Amniotic epithelial cell (primary cell): ENCODE measurements at regions not wholly inside any gene's neighbourhood (a gene's known extent, or its start where the extent isn't known, plus 50 kb on each side); places are given as distances from the start of the nearest gene placed in this dataset.
"Not testable (repeated sequence)": the region's sequence is repeated elsewhere in the genome, so short reads cannot be mapped to it uniquely, and the experiment has no call there.

Experiments
- DNase-seq: peaks from one replicate; pipeline ENCODE4 v3.0.0-alpha.2; 2010; ENCODE audit warnings: low read depth

DNA sequence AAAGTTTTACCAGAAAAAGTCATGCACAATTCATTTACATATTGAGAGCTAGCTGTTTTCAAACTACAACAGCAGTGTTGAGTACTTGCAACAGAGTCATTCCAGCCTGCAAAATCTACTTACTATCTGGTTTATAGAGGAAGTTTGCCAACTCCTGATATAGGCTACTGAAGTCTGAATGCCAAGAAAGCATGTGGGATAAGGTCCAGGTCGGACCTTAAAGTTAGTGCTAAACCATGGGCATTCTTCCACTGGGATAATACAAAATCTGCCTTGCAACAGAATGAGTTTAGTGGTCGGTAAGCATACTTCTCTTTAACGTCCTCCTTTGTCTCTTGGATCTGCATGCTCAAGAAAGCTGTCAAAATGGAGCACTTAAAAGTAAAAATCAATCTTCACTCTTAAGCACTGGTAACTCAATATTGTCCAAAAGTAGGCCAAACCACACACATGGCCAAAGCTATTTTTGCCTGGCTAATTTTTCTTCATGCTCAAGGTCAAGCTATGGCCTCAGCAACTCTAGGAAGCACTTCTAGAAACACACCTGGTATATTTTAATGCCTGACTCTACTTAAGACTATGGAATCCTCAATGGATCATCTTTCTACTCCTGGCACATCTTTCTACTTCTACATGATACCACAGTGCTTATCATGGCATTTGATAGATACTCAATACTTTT is 364.9 kb upstream of the KITLG start:
- DNase-seq: no peak

DNA sequence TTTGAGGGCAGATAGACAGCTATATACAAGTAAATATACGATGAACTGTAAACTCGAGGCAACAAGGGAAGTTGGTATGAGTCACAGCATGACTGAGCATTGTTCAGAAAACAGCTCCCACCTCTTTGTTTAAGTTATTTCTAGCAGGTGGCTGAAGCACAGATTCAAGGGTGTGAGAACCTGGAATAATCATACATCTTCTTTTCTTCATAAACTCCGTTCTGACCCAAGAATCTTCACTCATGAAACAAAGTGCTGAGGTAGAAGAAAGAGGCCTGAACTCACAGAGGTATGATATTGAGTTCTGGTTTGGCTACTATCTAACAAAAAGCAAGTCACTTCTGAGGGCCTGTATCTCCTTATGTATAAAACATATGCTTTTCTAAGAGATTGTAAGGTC is 364.1 kb upstream of the KITLG start:
- DNase-seq: peak; percentile 68

DNA sequence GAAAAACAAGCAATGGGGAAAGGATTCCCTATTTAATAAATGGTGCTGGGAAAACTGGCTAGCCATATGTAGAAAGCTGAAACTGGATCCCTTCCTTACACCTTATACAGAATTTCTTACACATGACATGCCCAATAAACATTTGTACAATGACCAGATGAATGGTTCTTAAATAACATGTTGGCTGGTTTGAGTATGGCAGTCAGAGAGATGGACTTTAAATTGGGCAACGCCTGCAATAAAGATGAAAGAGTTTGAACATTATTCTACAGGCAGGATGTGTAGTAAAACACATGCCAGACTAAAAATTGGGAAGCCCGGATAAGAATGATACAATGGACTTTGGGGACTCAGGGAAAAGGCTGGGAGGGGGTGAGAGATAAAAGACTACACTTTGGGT is 360.6 kb upstream of the KITLG start:
- no peak for DNase-seq

DNA sequence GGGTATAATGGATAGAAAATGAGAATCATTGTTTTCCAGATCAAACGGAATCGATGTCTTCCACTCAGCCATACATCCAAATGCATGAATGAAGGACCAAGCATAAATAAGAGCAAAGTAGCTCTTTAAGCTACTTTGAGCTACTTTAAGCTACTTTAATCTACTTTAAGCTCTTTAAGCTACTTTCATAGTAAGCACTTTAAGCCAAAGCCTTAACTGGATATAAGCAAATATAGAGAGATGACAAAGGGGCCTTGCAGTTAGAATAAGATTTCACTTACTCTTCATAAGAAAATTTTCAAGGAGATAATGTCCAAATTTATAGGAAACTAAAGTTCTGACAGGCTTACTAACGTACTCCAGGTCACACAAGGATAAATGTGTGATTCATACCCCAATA is 355.6 kb upstream of the KITLG start:
- peak; percentile 52 for DNase-seq

DNA sequence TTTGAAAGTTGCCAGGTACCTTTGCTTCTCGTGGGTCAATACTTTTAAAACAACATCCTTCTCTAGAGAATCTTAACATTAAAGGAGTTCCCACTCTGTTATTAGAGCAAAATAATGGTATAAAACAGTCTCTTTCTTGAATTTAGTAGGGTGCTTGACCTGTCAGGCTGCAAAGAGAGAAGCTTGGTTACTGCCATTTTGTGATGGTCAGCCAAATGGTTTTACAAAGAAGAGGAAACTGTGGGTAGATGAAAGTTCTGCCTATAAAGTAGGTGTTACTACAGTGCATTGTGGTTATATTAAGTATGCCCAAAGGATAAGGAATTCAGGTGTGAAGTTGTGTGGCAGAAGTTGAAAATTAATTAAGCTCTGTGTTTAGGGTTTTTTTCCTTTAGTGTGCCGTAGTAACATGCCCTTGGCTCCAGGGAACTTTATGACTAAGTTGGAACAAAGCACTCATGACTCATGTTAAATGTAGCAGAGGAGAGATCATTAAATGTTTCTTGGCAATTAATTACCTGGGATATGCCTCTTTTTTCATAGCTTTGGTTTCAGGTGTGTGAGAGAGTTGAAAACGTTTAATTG is 354.0 kb upstream of the KITLG start:
- DNase-seq: peak; percentile 28

DNA sequence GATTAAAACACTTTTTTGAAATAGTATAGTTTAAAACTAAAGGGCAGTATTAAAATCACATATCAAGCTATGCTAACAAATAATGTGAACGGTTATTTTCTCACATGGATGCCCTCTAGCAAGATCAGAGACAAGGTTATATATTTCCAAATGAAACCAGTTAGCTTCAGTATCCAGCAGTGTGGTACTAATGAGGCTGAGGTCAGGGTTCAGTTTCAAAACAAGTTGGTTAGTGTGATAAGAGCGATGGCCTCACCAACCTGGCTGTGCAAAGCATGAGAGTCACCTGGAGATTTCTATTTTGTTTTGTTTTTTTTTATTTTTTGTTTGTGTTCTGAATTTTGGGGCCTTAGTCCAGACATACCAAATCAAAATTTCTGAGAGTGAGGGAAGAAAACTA is 352.2 kb upstream of the KITLG start:
- no peak for DNase-seq

DNA sequence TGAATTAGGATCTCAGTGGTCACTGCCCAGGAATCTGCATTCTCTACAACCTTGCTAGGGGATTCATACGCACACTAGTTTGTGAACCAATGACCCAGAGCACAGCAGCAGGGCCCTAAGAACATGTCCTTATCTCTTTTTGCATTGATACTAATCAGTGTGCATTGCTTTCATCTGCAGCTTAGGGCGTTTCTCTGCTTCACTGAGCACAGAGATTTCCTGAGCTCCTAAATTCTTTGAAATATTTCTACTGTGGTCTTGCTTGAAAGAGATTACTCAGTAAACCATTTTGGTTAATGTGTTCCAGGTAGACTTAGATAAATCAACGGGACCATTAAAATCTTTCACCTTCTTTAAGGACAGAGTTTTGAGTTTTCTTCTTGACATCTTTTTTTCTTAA is 351.3 kb upstream of the KITLG start:
- DNase-seq: no peak

DNA sequence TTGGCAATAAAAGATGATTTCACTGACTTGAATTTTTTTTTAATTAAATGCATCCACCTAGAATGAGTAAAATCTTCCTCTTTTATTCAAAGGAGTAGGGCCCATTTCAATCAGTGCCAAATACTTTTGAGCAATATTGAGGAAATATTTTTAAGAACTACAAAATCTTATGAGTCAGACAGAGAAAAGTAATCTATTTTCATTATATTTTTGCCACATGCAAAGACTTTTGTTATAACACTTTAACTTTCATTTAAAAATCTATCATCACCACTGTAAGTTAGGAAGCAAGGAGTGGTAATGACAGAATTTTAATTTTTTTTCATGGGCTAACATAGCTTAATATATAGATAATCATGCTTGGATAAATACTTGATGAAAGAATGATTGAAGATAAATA is 345.2 kb upstream of the KITLG start:
- DNase-seq: no peak

DNA sequence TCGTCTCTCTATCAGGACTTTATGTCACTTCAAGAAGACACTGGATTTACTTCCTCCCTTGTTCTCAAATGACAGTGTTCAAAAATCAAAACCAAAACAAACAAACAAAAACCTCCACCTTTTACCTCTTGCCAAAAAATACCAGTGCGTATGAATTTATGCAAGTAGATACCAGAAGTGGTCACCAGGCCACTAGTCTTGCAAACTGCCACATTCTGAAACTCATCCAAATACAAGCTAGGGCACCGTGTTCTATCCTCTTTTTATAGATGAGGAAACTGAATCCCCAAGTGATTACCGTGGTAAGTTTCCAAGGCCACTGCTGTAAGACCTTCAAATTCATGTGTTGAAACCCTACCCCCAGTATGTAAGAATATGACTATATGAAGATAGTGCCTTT is 343.9 kb upstream of the KITLG start:
- no peak for DNase-seq

DNA sequence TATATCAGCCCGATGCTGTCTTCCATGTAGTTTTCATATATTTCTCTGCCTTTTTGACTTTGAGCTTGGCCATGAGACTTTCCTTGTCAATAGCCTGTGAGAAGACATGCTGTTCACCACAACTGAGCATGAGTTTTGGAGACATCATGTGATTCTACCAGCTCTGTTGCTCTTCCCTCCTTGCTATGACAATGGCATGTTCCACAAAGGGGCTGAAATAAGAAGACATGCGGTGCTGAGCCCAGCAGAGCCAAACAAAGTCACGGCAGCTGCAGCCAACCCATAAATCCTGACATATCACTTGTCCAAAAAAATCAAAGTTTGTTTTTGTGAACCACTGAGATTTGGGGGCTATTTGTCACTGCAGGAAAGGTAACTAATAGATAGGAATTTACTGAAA is 343.4 kb upstream of the KITLG start:
- DNase-seq: no peak

DNA sequence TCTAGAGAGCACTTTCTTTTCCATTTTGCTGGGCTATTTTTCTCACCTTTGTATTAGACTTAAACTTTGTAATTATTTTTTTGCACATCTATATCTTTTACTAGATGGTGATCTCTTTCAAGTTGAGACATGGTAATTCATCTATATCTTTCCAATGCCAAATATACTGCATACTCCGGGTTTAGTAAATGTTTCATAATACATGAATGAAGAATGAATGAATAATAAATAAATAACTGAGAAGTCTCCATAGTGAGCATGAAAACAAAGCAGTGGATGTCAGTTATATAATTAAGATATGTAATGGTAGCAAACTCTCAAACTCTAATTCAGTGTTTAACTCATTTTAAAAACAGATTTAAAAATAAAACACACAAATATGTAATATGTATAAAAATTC is 342.5 kb upstream of the KITLG start:
- peak; percentile 52 for DNase-seq

DNA sequence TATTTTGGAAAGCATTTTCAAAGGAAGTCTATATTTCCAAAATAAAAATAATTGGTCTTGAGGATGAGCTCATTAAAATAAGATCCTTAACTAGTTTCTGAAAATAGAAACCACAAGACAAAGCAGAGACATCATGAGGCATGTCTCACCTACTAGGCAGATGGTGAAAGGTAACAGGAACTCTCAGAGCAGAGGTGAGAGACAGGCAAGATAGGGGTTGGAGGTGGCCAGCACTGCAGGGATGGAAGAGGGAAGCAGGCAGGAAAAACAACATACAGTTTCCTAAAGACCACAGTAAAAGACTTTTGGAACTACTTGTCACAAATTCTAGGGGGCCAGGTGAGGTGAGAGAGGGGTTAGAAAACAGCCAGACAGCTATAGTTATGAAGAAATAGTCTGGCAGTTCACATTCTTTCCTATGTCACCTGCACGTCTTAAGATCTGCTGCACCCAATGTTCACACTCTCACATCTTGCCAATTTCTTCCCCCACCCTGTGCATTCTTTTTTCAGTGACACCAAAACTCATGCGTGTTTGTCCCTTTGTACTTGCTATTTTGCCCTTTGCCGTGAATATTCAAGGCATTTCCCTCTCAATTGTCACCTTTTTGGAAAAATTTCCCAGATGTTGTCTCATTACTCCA is 341.7 kb upstream of the KITLG start:
- no peak for DNase-seq

DNA sequence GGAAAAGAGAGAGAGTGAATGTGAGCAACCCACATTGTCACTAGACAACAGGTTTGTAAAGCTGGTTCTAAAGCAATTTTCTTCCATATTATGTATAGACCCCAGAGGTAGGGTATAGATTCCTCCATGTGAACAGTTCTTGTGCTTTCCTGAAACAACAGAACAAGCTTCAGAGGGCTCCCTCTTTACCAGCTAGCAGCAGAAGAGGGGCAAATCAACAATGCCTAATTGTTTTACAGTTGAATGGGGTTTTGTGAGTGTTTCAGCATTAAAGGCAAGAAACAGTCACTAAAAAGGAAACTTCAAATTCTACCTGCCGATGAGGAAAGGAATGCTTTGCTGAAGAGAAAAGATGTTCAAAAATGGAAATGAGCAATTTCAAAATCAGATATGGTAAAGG is 341.2 kb upstream of the KITLG start:
- DNase-seq: no peak

DNA sequence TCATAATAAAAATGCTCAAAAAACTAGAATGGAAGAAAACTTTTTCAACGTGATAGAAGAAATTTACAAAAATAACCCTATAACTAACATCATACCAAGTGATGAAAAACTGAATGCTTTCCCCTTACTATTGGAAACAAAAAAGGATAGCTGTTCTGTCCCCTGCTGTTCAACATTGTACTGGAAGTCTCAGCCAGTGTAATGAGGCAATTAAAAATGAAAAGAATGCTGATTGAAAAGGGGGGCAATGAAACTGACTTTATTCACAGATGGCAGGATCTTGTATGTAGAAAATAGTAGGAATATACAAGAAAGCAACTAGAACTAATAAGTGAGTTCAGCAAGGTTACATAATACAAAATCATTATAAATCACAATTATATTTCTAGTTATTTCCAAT is 337.9 kb upstream of the KITLG start:
- no peak for DNase-seq

DNA sequence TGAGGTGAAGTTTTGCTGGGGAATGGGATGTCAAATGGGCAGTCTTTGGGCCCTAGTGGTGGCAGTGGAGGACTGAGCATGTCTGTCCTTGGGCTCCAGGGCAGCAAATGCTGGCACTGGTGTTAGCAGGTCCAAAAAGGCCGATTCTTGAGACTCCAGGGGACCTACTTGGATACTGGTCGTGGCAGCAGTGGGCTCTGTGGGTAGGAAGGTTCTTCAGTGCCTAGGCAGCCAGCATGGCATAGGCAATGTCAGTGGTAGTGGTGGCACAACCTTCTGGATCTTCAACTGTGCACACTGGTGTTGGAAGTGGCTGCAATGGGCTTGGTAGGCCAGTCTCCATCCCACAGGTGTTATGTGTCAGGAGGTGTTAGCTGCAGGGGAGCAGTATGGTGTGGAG is 334.7 kb upstream of the KITLG start:
- DNase-seq: no peak

DNA sequence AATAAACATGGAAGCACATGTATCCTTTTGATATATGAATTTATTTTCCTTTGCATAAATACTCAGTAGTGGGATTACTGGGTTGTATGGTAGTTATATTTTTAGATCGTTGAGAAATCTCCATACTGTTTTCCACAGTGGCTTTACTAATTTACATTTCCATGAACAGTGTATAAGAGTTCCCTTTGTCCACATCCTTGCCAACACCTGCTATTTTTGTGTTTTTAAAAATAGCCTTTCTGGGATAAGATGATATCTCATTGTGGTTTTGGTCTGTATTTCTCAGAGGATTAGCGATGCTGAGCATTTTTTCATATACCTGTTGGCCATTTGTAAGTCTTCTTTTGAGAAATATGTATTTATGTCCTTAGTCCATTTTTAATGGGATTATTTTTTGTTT is 329.2 kb upstream of the KITLG start:
- no peak for DNase-seq

DNA sequence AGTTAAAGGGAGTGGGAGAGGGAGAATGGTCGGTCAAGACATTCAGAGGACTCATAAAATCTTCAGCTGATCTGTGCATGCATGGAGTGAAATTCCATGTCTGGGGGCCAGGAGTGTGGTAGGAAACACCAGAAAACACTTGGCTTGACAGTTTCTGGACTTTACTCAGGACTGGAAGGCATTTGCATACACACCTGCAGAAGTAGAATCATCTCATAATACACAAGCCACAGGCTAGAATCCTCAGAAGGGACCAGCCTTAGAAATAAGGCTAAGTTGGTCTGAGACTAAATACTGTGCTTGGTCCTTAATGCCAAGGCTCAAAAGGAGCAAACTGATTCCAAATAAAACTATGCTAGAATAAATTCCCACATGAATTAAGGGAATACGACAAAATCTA is 328.1 kb upstream of the KITLG start:
- no peak for DNase-seq

DNA sequence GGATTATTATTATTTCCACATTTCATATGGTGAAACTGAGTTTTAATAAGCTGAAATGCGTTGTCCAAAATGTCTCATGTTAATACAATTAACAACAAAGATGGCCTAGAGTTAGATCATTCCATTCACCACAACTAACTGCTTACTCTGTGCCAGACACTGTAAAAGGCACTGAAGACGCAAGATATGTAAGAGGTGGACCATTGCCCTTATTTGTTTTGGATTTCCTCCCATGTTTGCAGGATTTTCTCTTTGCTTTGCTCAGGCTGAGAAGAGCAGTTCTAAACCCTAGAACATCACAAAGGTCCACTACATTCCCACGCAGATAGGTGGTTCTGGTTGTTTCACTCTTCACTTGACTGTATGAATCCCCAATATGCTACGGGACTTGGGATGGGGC is 324.4 kb upstream of the KITLG start:
- no peak for DNase-seq

DNA sequence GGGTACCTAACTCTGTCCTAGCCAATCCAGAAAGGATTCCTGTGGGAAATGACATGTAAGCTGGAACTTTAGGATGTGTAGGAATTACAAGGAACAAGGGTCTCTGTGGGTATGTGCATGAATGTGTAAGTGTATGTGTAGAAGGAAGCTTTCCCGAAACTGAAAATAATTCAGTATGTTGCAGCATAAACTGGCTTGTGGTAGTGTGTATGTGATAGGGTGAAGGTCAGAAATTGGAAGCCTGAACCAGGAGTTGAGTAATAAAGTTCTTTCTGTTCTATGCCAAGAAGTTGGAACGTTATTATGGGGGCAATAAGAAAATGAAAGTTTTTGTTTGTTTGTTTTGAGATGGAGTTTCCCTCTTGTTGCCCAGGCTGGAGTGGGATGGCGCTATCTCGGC is 323.1 kb upstream of the KITLG start:
- DNase-seq: no peak

DNA sequence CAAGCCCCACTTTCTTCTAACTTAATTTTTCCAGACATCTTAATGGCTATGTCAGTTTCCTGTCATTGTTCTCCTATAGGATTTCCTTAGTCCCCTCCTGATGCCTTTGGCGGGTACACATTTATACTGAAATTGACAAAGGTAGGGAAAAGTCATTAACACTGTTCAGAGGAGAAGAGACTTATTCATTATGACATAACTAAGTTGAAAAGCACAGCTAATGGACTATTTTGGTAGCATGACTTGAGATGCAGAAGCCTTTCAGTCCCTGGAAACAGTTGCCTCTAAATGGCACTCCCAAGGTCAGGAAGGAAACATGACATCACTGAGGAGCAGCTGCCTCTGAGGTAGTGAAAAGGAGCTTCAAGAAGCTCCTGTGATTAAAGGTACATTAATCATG is 317.5 kb upstream of the KITLG start:
- peak; percentile 14 for DNase-seq

DNA sequence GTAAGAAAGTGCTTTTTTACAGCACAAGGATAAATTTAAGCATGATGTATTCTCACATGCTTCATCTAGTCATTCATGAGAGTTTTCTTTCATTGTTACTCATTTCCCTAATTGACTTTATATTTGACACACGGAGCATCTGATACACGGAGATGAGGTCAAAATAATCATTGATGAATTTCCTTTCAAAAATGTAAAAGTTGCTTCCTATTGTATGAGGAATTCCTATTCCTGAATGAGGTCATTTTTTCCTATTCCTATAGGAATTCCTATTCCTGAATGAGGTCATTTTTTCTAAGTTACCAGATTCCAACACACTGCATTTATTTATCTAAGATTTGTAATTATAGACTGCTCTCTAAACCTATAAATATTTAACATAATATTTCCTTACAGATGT is 316.7 kb upstream of the KITLG start:
- DNase-seq: no peak

DNA sequence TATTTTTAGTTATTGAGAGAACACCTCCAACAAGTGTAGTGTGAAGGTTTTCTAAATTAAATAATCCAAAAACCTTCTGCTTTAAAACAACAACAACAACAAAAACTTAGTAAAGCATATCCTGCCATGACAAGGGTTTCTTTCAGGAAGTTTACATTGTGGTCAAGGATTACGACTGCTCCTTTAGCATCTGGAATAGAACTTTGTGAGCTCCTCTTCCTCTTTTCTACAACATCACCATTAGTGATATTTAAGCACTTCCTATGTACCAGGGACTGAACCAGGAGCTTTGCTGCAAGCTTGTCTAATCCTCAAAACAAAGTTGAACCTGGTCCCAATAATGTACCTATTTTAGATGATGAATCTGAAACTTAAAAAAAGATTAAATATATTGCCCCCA is 315.4 kb upstream of the KITLG start:
- no peak for DNase-seq

DNA sequence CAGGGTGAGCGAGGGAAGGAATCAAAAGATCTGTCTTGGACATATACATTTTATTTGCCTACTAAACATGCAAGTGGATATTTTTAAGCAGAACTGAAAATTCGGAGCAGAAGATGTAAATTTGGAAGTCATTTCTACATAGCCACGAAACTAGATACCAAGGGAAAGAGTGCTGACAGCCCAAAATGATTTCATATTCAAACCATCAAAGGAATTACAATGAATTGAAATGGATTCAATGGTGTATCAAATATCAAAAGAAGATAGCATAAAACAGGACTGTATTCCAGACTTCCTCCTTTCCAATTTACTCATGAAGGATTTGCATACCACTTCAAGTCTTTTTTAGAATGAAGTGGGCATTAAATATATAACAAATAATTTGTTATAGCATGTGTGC is 313.5 kb upstream of the KITLG start:
- DNase-seq: no peak

DNA sequence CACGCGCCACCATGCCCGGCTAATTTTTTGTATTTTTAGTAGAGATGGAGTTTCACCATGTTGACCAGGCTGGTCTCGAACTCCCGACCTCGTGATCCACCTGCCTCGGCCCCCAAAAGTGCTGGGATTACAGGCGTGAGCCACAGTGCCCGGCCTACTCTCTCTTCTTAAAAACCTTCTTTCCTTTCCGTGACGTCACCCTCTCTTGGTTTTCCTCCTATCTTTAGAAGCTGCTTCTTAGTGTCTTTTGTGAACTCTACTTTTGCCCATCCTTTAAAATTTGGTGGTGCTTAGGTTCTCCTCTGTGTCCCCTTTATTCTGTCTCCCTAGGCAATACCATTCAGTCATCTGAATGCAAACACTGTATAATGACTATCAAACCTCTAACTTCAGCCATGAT is 311.2 kb upstream of the KITLG start:
- not testable (repeated sequence) for DNase-seq
